WTC11 (cell line): ENCODE measurements at regions not wholly inside any gene's neighbourhood (a gene's known extent, or its start where the extent isn't known, plus 50 kb on each side); places are given as distances from the start of the nearest gene placed in this dataset.

Experiments
- ATAC-seq: fragments of 200-7000 bp; cut with Tn5 transposase; 2 replicates; pipeline ENCODE4 v1.10.0; 2021; ENCODE audit warnings: mild to moderate bottlenecking, moderate library complexity
- CTCF ChIA-PET: fragments of 300-600 bp; sonication (Branson Sonifier 250); formaldehyde crosslinking; loops from one replicate; lab custom pipeline; 2021; ENCODE audit warnings: antibody characterized with exemption; lab: Charles Lee
- POLR2A ChIA-PET: fragments of 350-600 bp; sonication (Branson Sonifier 250); formaldehyde crosslinking; loops from one replicate; lab custom pipeline; 2021; ENCODE audit warnings: antibody characterized with exemption; lab: Charles Lee
- DNase-seq: peaks from one replicate; pipeline ENCODE4 v3.0.0; 2021; ENCODE audit warnings: low spot score
- H3K27ac Mint-ChIP-seq: 2 replicates; pipeline ENCODE4 v1.8.0; 2021; ENCODE audit warnings: mixed read lengths
- H3K27me3 Mint-ChIP-seq: 2 replicates; pipeline ENCODE4 v1.8.0; 2021; ENCODE audit warnings: low read depth, mild to moderate bottlenecking, moderate library complexity, mixed read lengths
- H3K36me3 Mint-ChIP-seq: 2 replicates; pipeline ENCODE4 v1.8.0; 2021; ENCODE audit warnings: mixed read lengths
- H3K4me1 Mint-ChIP-seq: 2 replicates; pipeline ENCODE4 v1.8.0; 2022; ENCODE audit warnings: mixed read lengths
- H3K4me3 Mint-ChIP-seq: 2 replicates; pipeline ENCODE4 v1.8.0; 2021; ENCODE audit warnings: mild to moderate bottlenecking, moderate library complexity, mixed read lengths
- H3K9me3 Mint-ChIP-seq: 2 replicates; pipeline ENCODE4 v1.8.0; 2021; ENCODE audit warnings: mixed read lengths
- ATF1 ChIP-seq: sonication (generic); formaldehyde crosslinking; IDR thresholded peaks from 2 replicates; pipeline ENCODE4 v1.8.1; 2023; ENCODE audit warnings: mild to moderate bottlenecking, moderate library complexity, missing genetic modification reagents
- ATF3 ChIP-seq: sonication (generic); formaldehyde crosslinking; conservative IDR thresholded peaks from 2 replicates; pipeline ENCODE4 v1.8.1; 2022; ENCODE audit warnings: mild to moderate bottlenecking, missing genetic modification reagents
- CBFB ChIP-seq: sonication (generic); formaldehyde crosslinking; IDR thresholded peaks from 2 replicates; pipeline ENCODE4 v1.8.1; 2022; ENCODE audit warnings: mild to moderate bottlenecking, low read depth, missing genetic modification reagents
- CREM ChIP-seq: sonication (generic); formaldehyde crosslinking; IDR thresholded peaks from 2 replicates; pipeline ENCODE4 v1.8.1; 2022; ENCODE audit warnings: mild to moderate bottlenecking, missing genetic modification reagents, moderate library complexity
- ELF4 ChIP-seq: sonication (generic); formaldehyde crosslinking; IDR thresholded peaks from 2 replicates; pipeline ENCODE4 v1.8.1; 2022; ENCODE audit warnings: low read depth, mild to moderate bottlenecking, moderate library complexity, missing genetic modification reagents
- EMX1 ChIP-seq: fragments of 250-450 bp; sonication (Bioruptor Pico); IDR thresholded peaks from 2 replicates; pipeline ENCODE4 v1.8.0; 2021; ENCODE audit warnings: mild to moderate bottlenecking
- IRF1 ChIP-seq: sonication (generic); formaldehyde crosslinking; IDR thresholded peaks from 2 replicates; pipeline ENCODE4 v1.8.0; 2023; ENCODE audit warnings: missing genetic modification reagents
- JUN ChIP-seq: sonication (generic); formaldehyde crosslinking; IDR thresholded peaks from 2 replicates; pipeline ENCODE4 v1.8.0; 2023; ENCODE audit warnings: mild to moderate bottlenecking, missing genetic modification reagents
- MYBL2 ChIP-seq: sonication (generic); formaldehyde crosslinking; IDR thresholded peaks from 2 replicates; pipeline ENCODE4 v1.8.1; 2023; ENCODE audit warnings: mild to moderate bottlenecking, moderate library complexity, missing genetic modification reagents
- SMAD3 ChIP-seq: sonication (generic); formaldehyde crosslinking; IDR thresholded peaks from 2 replicates; pipeline ENCODE4 v1.8.0; 2022; ENCODE audit warnings: missing genetic modification reagents, mild to moderate bottlenecking, borderline replicate concordance
- STAT6 ChIP-seq: sonication (generic); formaldehyde crosslinking; conservative IDR thresholded peaks from 2 replicates; pipeline ENCODE4 v1.8.1; 2023; ENCODE audit warnings: mild to moderate bottlenecking, low read depth, missing genetic modification reagents, moderate library complexity
- TEAD4 ChIP-seq: sonication (generic); formaldehyde crosslinking; IDR thresholded peaks from 2 replicates; pipeline ENCODE4 v1.8.0; 2022; ENCODE audit warnings: mild to moderate bottlenecking, missing genetic modification reagents
- ZBTB21 ChIP-seq: sonication (generic); formaldehyde crosslinking; IDR thresholded peaks from 2 replicates; pipeline ENCODE4 v1.8.1; 2023; ENCODE audit warnings: mild to moderate bottlenecking, missing genetic modification reagents, borderline replicate concordance
- ZNF263 ChIP-seq: sonication (generic); formaldehyde crosslinking; IDR thresholded peaks from 2 replicates; pipeline ENCODE4 v1.8.1; 2022; ENCODE audit warnings: low read depth, mild to moderate bottlenecking, moderate library complexity, missing genetic modification reagents
- ZNF416 ChIP-seq: fragments of 250-450 bp; sonication (Bioruptor Pico); IDR thresholded peaks from 2 replicates; pipeline ENCODE4 v1.9.0; 2021; ENCODE audit warnings: mild to moderate bottlenecking, inconsistent platforms
- TF ChIP-seq, protein P1 (sequence below): sonication (generic); formaldehyde crosslinking; IDR thresholded peaks from 2 replicates; pipeline ENCODE4 v1.8.0; 2023; ENCODE audit warnings: mild to moderate bottlenecking, missing genetic modification reagents
- TF ChIP-seq, protein P2 (sequence below): fragments of 250-450 bp; sonication (Bioruptor Pico); IDR thresholded peaks from 2 replicates; pipeline ENCODE4 v1.9.0; 2021; ENCODE audit warnings: moderate library complexity, mild to moderate bottlenecking, inconsistent platforms, borderline replicate concordance
- TF ChIP-seq, protein P3 (sequence below): sonication (generic); formaldehyde crosslinking; IDR thresholded peaks from 2 replicates; pipeline ENCODE4 v1.8.1; 2023; ENCODE audit warnings: mild to moderate bottlenecking, moderate library complexity, missing genetic modification reagents

DNA sequence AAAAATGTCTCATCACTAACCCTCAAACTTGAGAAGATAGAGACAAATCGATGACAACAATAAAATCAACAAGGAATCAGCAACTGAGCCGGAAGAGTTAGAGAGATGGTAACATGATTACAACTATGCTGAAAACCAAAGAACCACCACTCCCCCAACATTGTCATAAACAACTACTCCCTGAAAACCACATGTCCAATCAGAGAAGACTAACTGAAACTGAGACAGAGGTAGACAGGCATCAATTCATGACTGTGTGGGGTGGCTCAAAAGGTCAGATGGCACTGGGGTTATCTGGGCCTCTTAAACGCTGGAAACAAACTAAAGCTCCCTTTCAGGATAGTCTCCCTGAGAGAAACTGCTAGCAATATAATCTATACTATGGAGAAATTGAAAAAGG lies 488.8 kb downstream of the KCTD12 start (continued):
- TF ChIP-seq, protein P1, sequence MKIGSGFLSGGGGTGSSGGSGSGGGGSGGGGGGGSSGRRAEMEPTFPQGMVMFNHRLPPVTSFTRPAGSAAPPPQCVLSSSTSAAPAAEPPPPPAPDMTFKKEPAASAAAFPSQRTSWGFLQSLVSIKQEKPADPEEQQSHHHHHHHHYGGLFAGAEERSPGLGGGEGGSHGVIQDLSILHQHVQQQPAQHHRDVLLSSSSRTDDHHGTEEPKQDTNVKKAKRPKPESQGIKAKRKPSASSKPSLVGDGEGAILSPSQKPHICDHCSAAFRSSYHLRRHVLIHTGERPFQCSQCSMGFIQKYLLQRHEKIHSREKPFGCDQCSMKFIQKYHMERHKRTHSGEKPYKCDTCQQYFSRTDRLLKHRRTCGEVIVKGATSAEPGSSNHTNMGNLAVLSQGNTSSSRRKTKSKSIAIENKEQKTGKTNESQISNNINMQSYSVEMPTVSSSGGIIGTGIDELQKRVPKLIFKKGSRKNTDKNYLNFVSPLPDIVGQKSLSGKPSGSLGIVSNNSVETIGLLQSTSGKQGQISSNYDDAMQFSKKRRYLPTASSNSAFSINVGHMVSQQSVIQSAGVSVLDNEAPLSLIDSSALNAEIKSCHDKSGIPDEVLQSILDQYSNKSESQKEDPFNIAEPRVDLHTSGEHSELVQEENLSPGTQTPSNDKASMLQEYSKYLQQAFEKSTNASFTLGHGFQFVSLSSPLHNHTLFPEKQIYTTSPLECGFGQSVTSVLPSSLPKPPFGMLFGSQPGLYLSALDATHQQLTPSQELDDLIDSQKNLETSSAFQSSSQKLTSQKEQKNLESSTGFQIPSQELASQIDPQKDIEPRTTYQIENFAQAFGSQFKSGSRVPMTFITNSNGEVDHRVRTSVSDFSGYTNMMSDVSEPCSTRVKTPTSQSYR (CRISPR knock-in tag), result no peak

- TF ChIP-seq IRF1 (CRISPR knock-in tag), result no peak
- no peak for TF ChIP-seq ATF3 (CRISPR knock-in tag)
- TF ChIP-seq, protein P2, sequence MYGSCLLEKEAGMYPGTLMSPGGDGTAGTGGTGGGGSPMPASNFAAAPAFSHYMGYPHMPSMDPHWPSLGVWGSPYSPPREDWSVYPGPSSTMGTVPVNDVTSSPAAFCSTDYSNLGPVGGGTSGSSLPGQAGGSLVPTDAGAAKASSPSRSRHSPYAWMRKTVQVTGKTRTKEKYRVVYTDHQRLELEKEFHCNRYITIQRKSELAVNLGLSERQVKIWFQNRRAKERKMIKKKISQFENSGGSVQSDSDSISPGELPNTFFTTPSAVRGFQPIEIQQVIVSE, result no peak
- TF ChIP-seq CREM, result no peak
- TF ChIP-seq, protein P3, sequence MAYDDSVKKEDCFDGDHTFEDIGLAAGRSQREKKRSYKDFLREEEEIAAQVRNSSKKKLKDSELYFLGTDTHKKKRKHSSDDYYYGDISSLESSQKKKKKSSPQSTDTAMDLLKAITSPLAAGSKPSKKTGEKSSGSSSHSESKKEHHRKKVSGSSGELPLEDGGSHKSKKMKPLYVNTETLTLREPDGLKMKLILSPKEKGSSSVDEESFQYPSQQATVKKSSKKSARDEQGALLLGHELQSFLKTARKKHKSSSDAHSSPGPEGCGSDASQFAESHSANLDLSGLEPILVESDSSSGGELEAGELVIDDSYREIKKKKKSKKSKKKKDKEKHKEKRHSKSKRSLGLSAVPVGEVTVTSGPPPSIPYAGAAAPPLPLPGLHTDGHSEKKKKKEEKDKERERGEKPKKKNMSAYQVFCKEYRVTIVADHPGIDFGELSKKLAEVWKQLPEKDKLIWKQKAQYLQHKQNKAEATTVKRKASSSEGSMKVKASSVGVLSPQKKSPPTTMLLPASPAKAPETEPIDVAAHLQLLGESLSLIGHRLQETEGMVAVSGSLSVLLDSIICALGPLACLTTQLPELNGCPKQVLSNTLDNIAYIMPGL, result no peak
- TF ChIP-seq ZNF263, result no peak
- no peak for TF ChIP-seq ELF4
- no peak for TF ChIP-seq EMX1 (CRISPR knock-in tag)
- no peak for TF ChIP-seq ZNF416 (CRISPR knock-in tag)
- TF ChIP-seq STAT6, result no peak
- H3K4me3 Mint-ChIP-seq, result no peak overlapping the region
- no peaks in the 10 kb centered on the region for H3K9me3 Mint-ChIP-seq
- ATAC-seq (no peak), DNase-seq (no peak)
- H3K27me3 Mint-ChIP-seq, result no peaks in the 10 kb centered on the region
- ChIA-PET POLR2A (no interaction called here), CTCF (no interaction called here)
- H3K27ac Mint-ChIP-seq, result no peak overlapping the region
- H3K4me1 Mint-ChIP-seq, result peaks cover 14% of the 10 kb centered on the region
- no peaks in the 10 kb centered on the region for H3K36me3 Mint-ChIP-seq
Measured at GRCh38 chr13:76389321-76389720, 496.9 kb downstream of the KCTD12 start.

DNA sequence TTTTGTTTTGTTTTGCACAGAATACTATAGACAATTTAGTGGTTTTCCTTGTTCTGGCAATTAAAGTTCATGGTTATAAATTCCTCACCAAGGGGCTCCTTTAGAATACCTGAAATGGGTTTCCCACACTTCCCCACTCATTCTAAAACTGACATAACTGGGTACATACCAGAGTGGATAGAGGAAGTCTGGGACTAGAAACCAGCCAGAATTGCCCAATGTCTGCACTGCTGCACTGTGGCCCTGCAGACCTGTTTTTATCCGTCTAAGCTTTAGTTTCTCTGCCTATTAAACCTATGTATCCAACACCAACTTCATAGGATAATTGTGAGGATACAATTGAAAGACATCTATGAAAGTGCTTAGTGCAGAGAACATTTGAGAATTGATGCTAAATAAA lies 498.6 kb downstream of the KCTD12 start:
- Mint-ChIP-seq H3K27me3 (no peaks in the 10 kb centered on the region), H3K4me3 (no peak overlapping the region), H3K4me1 (peaks cover 17% of the 10 kb centered on the region), H3K27ac (no peak overlapping the region), H3K36me3 (no peaks in the 10 kb centered on the region), H3K9me3 (no peaks in the 10 kb centered on the region)
- no peak for ATAC-seq
- no peak for DNase-seq
- TF ChIP-seq ZBTB21 (CRISPR knock-in tag), result no peak
- TF ChIP-seq JUN, result no peak
- TF ChIP-seq SMAD3 (CRISPR knock-in tag), result no peak
- no peak for TF ChIP-seq ATF1 (CRISPR knock-in tag)
- TF ChIP-seq TEAD4 (CRISPR knock-in tag), result no peak
- TF ChIP-seq CBFB (CRISPR knock-in tag), result no peak
- no peak for TF ChIP-seq MYBL2
- ChIA-PET POLR2A (no interaction called here), CTCF (no interaction called here)
